ENCODE measurements at regions not wholly inside any gene's neighbourhood (a gene's known extent, or its start where the extent isn't known, plus 50 kb on each side); places are given as distances from the start of the nearest gene placed in this dataset.
A peak's percentile ranks its signal among the peaks of the same experiment; 100 is the strongest.
"Not testable (repeated sequence)": the region's sequence is repeated elsewhere in the genome, so short reads cannot be mapped to it uniquely, and the experiment has no call there.

GRCh38 chr20:53669517-53670313 is 76.1 kb upstream of the ZNF217 start:
- not testable (repeated sequence) for H3K27ac Mint-ChIP-seq, H3K36me3 Mint-ChIP-seq, H3K4me1 Mint-ChIP-seq, H3K9me3 Mint-ChIP-seq, DNase-seq, H3K27me3 Mint-ChIP-seq, H3K4me3 Mint-ChIP-seq
- CTCF ChIA-PET, result interaction anchor here (1.1 to 1.3 kb wide), 2 partner anchors 8 to 9 kb away, joined by 3 to 6 read pairs; no protein-coding TSS in a partner anchor

- peaks cover 8% of the 10 kb centered on the region for H3K27me3 Mint-ChIP-seq
- CTCF ChIA-PET, result interaction anchor here (1.3 kb wide), 1 partner anchor 8 kb away, joined by 6 read pairs; no protein-coding TSS in a partner anchor
- H3K4me3 Mint-ChIP-seq, result no peak overlapping the region
- H3K36me3 Mint-ChIP-seq, result no peaks in the 10 kb centered on the region
- DNase-seq, result no peak
- no peak overlapping the region for H3K27ac Mint-ChIP-seq
- no peaks in the 10 kb centered on the region for H3K9me3 Mint-ChIP-seq
- peaks cover 5% of the 10 kb centered on the region for H3K4me1 Mint-ChIP-seq
These were observed 75.4 kb upstream of the ZNF217 start for GRCh38 chr20:53668992-53669391.

- DNase-seq, result no peak
- Mint-ChIP-seq H3K4me3 (no peak overlapping the region), H3K36me3 (peaks cover 1% of the 10 kb centered on the region), H3K27me3 (peaks cover 8% of the 10 kb centered on the region), H3K27ac (peak overlapping the region; percentile 49), H3K9me3 (no peaks in the 10 kb centered on the region), H3K4me1 (peaks cover 25% of the 10 kb centered on the region)
- CTCF ChIA-PET, result no interaction called here
These were observed 72.5 kb upstream of the ZNF217 start for GRCh38 chr20:53666144-53666543.

- H3K4me3 Mint-ChIP-seq, result no peak overlapping the region
These were observed 70.5 kb upstream of the ZNF217 start for GRCh38 chr20:53664121-53664520.

GRCh38 chr20:53663521-53663920 is 69.9 kb upstream of the ZNF217 start:
- H3K27ac Mint-ChIP-seq, H3K9me3 Mint-ChIP-seq, H3K4me3 Mint-ChIP-seq, H3K27me3 Mint-ChIP-seq, CTCF ChIA-PET, DNase-seq, H3K36me3 Mint-ChIP-seq: not testable (repeated sequence)
- H3K4me1 Mint-ChIP-seq, result peaks cover 50% of the 10 kb centered on the region

More at GRCh38 chr20:53664121-53664520, 70.5 kb upstream of the ZNF217 start:
- DNase-seq, result no peak
- Mint-ChIP-seq H3K9me3 (no peaks in the 10 kb centered on the region), H3K36me3 (peaks cover 1% of the 10 kb centered on the region), H3K27me3 (no peaks in the 10 kb centered on the region), H3K27ac (no peak overlapping the region), H3K4me1 (peaks cover 45% of the 10 kb centered on the region)
- CTCF ChIA-PET, result no interaction called here

- CTCF ChIA-PET, result interaction anchor here (0.7 to 1.5 kb wide), 3 partner anchors 20 to 58 kb away, joined by 3 read pairs; no protein-coding TSS in a partner anchor
- Mint-ChIP-seq H3K9me3 (no peaks in the 10 kb centered on the region), H3K4me3 (no peak overlapping the region), H3K36me3 (peaks cover 4% of the 10 kb centered on the region), H3K27ac (peak overlapping the region; percentile 8), H3K27me3 (no peaks in the 10 kb centered on the region), H3K4me1 (peaks cover 59% of the 10 kb centered on the region)
- no peak for DNase-seq
These were observed 69.0 kb upstream of the ZNF217 start for GRCh38 chr20:53662595-53662994.

GRCh38 chr20:53660947-53661381 is 67.3 kb upstream of the ZNF217 start:
- Mint-ChIP-seq H3K27ac (peak overlapping the region; percentile 92), H3K4me1 (peaks cover 75% of the 10 kb centered on the region), H3K9me3 (no peaks in the 10 kb centered on the region), H3K27me3 (no peaks in the 10 kb centered on the region), H3K36me3 (peaks cover 4% of the 10 kb centered on the region), H3K4me3 (peak overlapping the region; percentile 76)
- DNase-seq, result peak; percentile 37
- CTCF ChIA-PET, result interaction anchor here (0.7 to 2.3 kb wide), 8 partner anchors 9 to 212 kb away, joined by 3 to 9 read pairs (median 4); no protein-coding TSS in a partner anchor

GRCh38 chr20:53660078-53660909 is 66.7 kb upstream of the ZNF217 start:
- Mint-ChIP-seq H3K27ac (peak overlapping the region; percentile 92), H3K4me3 (peak overlapping the region; percentile 76), H3K9me3 (no peaks in the 10 kb centered on the region), H3K36me3 (peaks cover 4% of the 10 kb centered on the region), H3K4me1 (peaks cover 80% of the 10 kb centered on the region), H3K27me3 (no peaks in the 10 kb centered on the region)
- CTCF ChIA-PET, result interaction anchor here (0.6 to 2.3 kb wide), 9 partner anchors 9 to 674 kb away, joined by 3 to 9 read pairs (median 4); no protein-coding TSS in a partner anchor
- DNase-seq, result peak; percentile 69

- Mint-ChIP-seq H3K36me3 (peaks cover 4% of the 10 kb centered on the region), H3K4me3 (no peak overlapping the region), H3K27me3 (no peaks in the 10 kb centered on the region), H3K27ac (peak overlapping the region; percentile 28), H3K4me1 (peaks cover 82% of the 10 kb centered on the region), H3K9me3 (no peaks in the 10 kb centered on the region)
- CTCF ChIA-PET, result interaction anchor here (0.9 kb wide), 1 partner anchor 16 kb away, joined by 3 read pairs; no protein-coding TSS in a partner anchor
- DNase-seq, result no peak
These were observed 65.3 kb upstream of the ZNF217 start for GRCh38 chr20:53658973-53659372.

- Mint-ChIP-seq H3K36me3 (peaks cover 4% of the 10 kb centered on the region), H3K4me3 (no peak overlapping the region), H3K4me1 (peaks cover 85% of the 10 kb centered on the region), H3K27me3 (no peaks in the 10 kb centered on the region), H3K27ac (peak overlapping the region; percentile 25), H3K9me3 (no peaks in the 10 kb centered on the region)
- CTCF ChIA-PET, result interaction anchor here (0.9 to 1.1 kb wide), 2 partner anchors 16 to 35 kb away, joined by 3 to 4 read pairs; no protein-coding TSS in a partner anchor
- DNase-seq, result no peak
These were observed 64.7 kb upstream of the ZNF217 start for GRCh38 chr20:53658322-53658721.

GRCh38 chr20:53657732-53658131 is 64.1 kb upstream of the ZNF217 start:
- Mint-ChIP-seq H3K27me3 (no peaks in the 10 kb centered on the region), H3K4me3 (no peak overlapping the region), H3K36me3 (peaks cover 2% of the 10 kb centered on the region), H3K4me1 (peaks cover 86% of the 10 kb centered on the region), H3K27ac (no peak overlapping the region), H3K9me3 (no peaks in the 10 kb centered on the region)
- DNase-seq, result no peak
- CTCF ChIA-PET, result interaction anchor here (1.1 to 1.4 kb wide), 2 partner anchors 15 to 34 kb away, joined by 4 read pairs; no protein-coding TSS in a partner anchor

GRCh38 chr20:53657279-53657678 is 63.6 kb upstream of the ZNF217 start:
- H3K9me3 Mint-ChIP-seq, result no peaks in the 10 kb centered on the region
- no peak for DNase-seq
- H3K4me3 Mint-ChIP-seq, result no peak overlapping the region
- CTCF ChIA-PET, result interaction anchor here (1.1 to 1.9 kb wide), 3 partner anchors 14 to 282 kb away, joined by 4 read pairs; no protein-coding TSS in a partner anchor
- H3K4me1 Mint-ChIP-seq, result peaks cover 87% of the 10 kb centered on the region
- H3K27me3 Mint-ChIP-seq, result no peaks in the 10 kb centered on the region
- H3K36me3 Mint-ChIP-seq, result peaks cover 2% of the 10 kb centered on the region
- H3K27ac Mint-ChIP-seq, result peak overlapping the region; percentile 55

- no peak overlapping the region for H3K27ac Mint-ChIP-seq
- no peaks in the 10 kb centered on the region for H3K9me3 Mint-ChIP-seq
- no peaks in the 10 kb centered on the region for H3K27me3 Mint-ChIP-seq
- peaks cover 2% of the 10 kb centered on the region for H3K36me3 Mint-ChIP-seq
- H3K4me3 Mint-ChIP-seq, result no peak overlapping the region
- peaks cover 86% of the 10 kb centered on the region for H3K4me1 Mint-ChIP-seq
- DNase-seq, result no peak
- CTCF ChIA-PET, result interaction anchor here (1.4 to 1.9 kb wide), 3 partner anchors 14 to 283 kb away, joined by 3 to 4 read pairs (median 4); no protein-coding TSS in a partner anchor
These were observed 62.9 kb upstream of the ZNF217 start for GRCh38 chr20:53656293-53657202.

Data from activated naive CD4-positive, alpha-beta T cell treated with anti-CD3 and anti-CD28 coated beads, Interleukin-2, amount 10 ng/mL, durations not matched to agents 7 days and 5 days (primary cell).